ENCODE measurements at regions not wholly inside any gene's neighbourhood (a gene's known extent, or its start where the extent isn't known, plus 50 kb on each side); places are given as distances from the start of the nearest gene placed in this dataset.

DNA sequence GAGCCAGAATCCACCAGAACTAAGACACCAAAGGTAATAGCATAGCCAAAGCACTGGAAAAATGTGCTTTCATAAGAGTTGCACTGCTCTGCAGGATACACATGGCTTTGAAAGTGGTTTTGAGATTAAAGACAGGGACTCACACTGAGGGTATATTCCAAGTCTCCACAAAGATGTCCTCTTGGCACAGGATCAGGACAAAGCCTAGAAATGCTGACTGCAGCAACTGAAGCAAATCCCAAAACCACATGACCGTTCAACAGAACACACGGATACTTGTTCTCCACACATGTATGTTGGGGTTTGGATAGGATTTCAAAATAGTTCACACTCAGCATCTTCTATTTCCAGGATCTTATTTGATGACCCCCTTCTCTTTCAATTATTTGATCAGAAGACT, 364.3 kb upstream of the HSF2 start:
- TF ChIP-seq, protein P1, sequence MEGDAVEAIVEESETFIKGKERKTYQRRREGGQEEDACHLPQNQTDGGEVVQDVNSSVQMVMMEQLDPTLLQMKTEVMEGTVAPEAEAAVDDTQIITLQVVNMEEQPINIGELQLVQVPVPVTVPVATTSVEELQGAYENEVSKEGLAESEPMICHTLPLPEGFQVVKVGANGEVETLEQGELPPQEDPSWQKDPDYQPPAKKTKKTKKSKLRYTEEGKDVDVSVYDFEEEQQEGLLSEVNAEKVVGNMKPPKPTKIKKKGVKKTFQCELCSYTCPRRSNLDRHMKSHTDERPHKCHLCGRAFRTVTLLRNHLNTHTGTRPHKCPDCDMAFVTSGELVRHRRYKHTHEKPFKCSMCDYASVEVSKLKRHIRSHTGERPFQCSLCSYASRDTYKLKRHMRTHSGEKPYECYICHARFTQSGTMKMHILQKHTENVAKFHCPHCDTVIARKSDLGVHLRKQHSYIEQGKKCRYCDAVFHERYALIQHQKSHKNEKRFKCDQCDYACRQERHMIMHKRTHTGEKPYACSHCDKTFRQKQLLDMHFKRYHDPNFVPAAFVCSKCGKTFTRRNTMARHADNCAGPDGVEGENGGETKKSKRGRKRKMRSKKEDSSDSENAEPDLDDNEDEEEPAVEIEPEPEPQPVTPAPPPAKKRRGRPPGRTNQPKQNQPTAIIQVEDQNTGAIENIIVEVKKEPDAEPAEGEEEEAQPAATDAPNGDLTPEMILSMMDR (IDR thresholded peaks at IDR 0.05; ENCODE audit: low read depth, low read length): no peak
- no peak for DNase-seq
- H3K27ac ChIP-seq: no peak overlapping the region
- no peaks in the 10 kb centered on the region for H3K36me3 ChIP-seq
- H3K4me3 ChIP-seq (ENCODE audit: low read depth, low read length): no peak overlapping the region
- H3K27me3 ChIP-seq (ENCODE audit: insufficient read depth, low read depth, severe bottlenecking): no peaks in the 10 kb centered on the region
- no peaks in the 10 kb centered on the region for H3K9me3 ChIP-seq (ENCODE audit: severe bottlenecking)

DNA sequence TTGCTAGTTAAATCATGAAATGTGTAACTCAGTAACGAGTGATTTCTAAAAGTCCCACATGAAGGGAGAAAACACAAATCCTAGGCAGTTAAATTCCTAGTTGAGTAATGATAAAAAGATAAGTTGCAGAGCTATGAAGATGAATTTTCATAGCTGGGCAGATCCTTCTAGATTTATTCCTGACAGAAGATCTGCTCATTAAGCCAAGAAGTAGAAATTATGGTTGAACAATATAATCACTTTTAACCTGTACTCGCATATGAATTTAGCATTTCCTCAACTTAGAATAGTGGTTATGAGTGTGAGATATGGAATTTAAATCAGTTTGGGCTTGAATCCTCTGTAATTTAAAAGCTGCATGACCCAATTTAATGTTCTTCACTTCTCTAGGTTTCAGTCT, 359.2 kb upstream of the HSF2 start:
- Histone ChIP-seq H3K36me3 (no peaks in the 10 kb centered on the region), H3K27ac (no peak overlapping the region), H3K4me3 (ENCODE audit: low read depth, low read length) (no peak overlapping the region), H3K27me3 (ENCODE audit: insufficient read depth, low read depth, severe bottlenecking) (no peaks in the 10 kb centered on the region), H3K9me3 (ENCODE audit: severe bottlenecking) (no peaks in the 10 kb centered on the region)
- TF ChIP-seq, protein P1 (IDR thresholded peaks at IDR 0.05; ENCODE audit: low read depth, low read length): no peak
- no peak for DNase-seq

DNA sequence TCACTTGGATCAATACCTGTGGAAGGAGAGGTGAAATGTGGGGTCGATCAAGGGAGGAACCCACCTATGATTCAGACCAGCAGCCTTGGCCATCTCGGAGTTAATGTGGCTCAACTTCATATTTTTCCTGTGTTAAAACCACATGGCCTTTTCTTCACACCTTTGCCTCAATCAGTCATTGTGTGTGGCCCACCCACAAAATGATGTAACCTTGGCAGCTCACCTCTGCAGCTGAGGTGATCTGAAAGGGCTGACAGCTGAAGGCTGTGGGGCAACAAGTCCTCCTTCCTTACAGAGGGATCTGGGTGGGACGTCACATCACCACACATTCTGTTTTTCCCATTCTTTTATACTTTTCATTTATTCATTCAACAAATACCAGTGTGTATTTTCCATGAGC, 357.1 kb upstream of the HSF2 start:
- no peak for DNase-seq
- H3K36me3 ChIP-seq: no peaks in the 10 kb centered on the region
- no peaks in the 10 kb centered on the region for H3K9me3 ChIP-seq (ENCODE audit: severe bottlenecking)
- H3K27me3 ChIP-seq (ENCODE audit: insufficient read depth, low read depth, severe bottlenecking): no peaks in the 10 kb centered on the region
- H3K27ac ChIP-seq: no peak overlapping the region
- TF ChIP-seq, protein P1 (IDR thresholded peaks at IDR 0.05; ENCODE audit: low read depth, low read length): no peak
- H3K4me3 ChIP-seq (ENCODE audit: low read depth, low read length): no peak overlapping the region

DNA sequence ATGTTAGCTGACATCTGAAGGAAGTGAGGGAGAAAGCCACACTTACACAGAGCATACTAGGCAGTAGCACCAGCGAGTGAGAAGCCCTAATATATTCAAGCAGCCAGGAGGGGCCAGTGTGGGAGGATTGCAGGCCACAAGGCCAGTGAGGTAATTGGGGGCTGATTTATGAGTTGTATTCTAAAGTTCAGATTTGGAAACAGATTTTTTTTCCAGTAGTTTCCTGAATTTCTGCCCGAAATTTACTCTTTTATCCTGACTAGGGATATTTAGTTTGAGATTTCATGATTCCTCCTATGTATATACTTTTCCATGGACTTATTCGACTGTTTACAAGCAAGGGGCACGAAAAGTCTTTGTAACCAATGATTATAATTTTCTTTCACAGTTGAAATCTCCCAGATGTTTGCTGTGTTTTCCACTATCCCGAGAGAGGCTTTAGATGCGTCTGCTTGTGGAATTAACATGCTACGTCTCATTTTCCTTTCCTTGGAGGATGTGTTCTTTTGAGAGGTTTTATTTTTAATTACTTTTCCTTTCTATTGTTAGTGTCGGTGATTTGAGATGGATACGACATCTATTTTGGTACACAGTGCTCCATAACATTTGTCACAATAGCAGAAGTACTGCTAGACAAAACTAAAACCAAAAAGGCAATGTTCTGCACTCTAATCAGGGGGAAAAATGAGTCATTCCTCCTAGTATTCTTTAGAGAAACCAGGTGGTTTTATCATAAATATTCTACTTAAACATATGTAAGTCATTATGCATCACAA, 356.3 kb upstream of the HSF2 start:
- TF ChIP-seq, protein P1 (IDR thresholded peaks at IDR 0.05; ENCODE audit: low read depth, low read length): no peak
- DNase-seq: no peak

DNA sequence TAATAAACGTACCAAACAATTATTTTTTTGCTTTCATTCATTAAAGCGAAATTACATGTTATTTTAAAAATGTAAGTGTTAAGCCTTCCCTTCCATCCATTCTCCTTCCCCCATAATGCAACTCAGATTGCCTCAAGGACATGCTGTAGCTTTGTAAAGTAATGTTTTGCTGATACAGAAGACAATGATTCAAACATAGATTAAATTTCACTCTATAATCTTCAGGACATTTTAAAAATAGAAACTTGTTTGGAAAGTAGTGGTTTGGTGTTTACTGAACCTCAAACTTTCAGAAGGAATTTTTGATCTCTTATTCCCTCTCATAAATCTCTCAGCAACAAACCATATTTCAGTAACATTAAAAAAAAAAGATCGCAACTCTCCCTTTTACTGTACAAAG, 350.9 kb upstream of the HSF2 start:
- DNase-seq: no peak
- TF ChIP-seq, protein P1 (IDR thresholded peaks at IDR 0.05; ENCODE audit: low read depth, low read length): no peak
- H3K36me3 ChIP-seq: no peaks in the 10 kb centered on the region
- no peak overlapping the region for H3K27ac ChIP-seq
- no peaks in the 10 kb centered on the region for H3K9me3 ChIP-seq (ENCODE audit: severe bottlenecking)
- no peak overlapping the region for H3K4me3 ChIP-seq (ENCODE audit: low read depth, low read length)
- no peaks in the 10 kb centered on the region for H3K27me3 ChIP-seq (ENCODE audit: insufficient read depth, low read depth, severe bottlenecking)

More for the DNA sequence above, 356.3 kb upstream of the HSF2 start:
- H3K9me3 ChIP-seq (ENCODE audit: severe bottlenecking): no peaks in the 10 kb centered on the region
- H3K27ac ChIP-seq: no peak overlapping the region
- no peak overlapping the region for H3K4me3 ChIP-seq (ENCODE audit: low read depth, low read length)
- no peaks in the 10 kb centered on the region for H3K27me3 ChIP-seq (ENCODE audit: insufficient read depth, low read depth, severe bottlenecking)
- H3K36me3 ChIP-seq: no peaks in the 10 kb centered on the region

DNA sequence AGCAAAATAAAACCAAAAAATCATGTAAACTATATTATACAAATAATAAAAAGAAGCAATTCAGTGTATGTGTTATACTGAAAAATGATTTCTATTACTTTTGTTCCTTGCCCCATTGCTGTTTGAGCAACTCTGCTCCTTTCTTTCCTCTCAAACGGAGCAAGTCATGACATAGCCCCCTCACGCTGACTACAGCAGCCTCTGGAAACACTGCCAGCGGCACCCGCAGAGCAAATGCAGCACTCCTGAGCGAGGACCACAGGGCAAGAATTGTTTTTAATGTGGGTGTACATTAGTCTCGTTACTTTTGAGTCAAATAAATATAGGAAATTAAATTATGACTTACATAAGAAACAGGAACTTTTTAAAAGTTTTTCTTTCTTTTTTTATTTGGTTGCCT, 350.1 kb upstream of the HSF2 start:
- H3K4me3 ChIP-seq (ENCODE audit: low read depth, low read length): no peak overlapping the region
- H3K27me3 ChIP-seq (ENCODE audit: insufficient read depth, low read depth, severe bottlenecking): no peaks in the 10 kb centered on the region
- no peak overlapping the region for H3K27ac ChIP-seq
- H3K9me3 ChIP-seq (ENCODE audit: severe bottlenecking): no peaks in the 10 kb centered on the region
- TF ChIP-seq, protein P1 (IDR thresholded peaks at IDR 0.05; ENCODE audit: low read depth, low read length): no peak
- H3K36me3 ChIP-seq: no peaks in the 10 kb centered on the region
- no peak for DNase-seq

All from WERI-Rb-1 (cell line).